Amniotic stem cell (primary cell): ENCODE measurements at regions not wholly inside any gene's neighbourhood (a gene's known extent, or its start where the extent isn't known, plus 50 kb on each side); places are given as distances from the start of the nearest gene placed in this dataset.

Source experiments
- DNase-seq: peaks from one replicate; lab custom pipeline; 2025; lab: John Stamatoyannopoulos, UW

DNA sequence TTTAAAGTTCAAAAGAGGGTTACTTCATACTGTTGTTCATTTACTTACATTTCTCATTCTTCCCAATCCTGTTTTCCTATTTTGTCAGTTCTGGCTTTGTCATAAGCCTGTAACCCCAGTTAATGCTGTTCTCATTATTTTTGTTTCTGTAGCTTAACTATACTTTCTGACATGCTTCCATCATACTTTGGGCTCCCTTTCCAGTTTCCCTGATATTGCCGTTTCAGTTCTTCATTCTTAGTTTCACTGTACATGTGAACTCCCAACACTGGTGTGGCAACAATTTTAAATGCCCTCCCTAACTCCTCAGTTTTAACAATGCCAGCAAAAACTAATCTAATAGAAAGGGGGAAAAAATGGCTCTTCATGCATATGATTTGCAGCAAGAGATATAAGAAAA, 456.7 kb downstream of the LMO4 start:
- no peak for DNase-seq

DNA sequence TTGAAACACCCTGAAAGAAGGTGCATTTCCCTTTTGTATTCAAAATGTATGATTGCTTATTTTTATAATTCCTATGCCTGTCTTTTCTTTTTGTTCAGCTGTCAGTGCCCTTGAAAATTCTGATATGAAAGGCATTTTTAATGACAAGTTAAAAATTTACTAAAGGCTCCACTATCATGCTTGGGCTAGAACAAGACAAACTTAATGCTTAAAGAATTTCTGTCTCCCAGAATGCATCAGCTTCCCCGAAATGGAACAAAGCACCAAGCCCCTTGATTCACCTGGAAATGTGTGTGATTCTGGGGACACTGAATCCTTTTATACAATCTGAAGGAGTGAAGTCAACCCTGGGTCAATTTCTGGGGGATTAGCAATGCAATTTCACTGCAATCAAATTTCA, 457.5 kb downstream of the LMO4 start:
- no peak for DNase-seq

DNA sequence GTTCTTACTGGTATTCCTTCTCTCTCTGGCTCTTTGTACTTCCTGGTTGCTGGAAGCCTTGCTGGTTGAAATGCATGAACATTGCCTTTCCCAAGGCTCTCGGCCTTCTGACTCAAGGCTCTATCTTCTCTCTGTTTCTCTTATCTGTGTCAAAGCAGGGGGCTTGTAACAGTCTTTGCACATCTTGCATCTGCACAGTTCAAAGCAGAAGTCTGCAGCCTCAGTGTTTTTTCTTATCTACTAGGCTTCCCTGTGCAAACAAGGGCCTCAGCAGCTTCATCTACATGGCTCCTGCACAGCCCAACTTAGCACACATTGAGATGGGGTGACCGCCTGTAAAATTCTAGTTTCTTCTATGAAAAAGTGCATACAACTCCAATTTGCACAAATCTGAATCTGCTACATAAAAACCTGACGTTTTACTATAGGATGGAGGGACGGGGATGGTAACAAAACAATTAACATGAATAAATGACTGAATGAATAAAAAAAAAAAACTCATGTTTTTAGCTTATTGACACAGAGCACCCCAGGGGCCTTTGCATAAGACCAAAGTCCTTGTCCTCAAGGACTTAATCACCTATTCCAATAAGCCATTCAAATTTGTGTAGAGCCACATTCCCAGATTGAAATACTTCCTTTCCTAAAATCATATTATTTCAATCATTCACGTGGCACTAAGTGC, 458.3 kb downstream of the LMO4 start:
- no peak for DNase-seq

DNA sequence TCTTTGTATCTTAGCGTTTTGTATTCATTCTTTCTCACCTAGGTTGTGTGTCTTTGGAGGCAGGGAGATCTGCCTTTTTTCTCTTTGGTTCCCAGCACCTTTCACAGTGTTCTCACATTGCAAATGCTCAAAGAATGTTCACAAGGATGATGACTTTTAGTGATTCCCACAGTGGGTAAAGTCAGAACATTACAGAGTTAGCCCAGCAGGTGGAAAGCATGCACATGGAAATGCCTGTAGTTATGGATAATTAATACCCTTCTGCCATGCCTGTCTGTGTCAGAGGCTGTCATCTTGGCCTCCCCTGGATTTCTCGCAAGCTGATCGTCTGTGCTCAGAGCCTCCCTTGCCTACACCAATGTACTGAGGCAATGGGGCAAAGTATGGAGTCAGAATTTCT, 458.9 kb downstream of the LMO4 start:
- no peak for DNase-seq

DNA sequence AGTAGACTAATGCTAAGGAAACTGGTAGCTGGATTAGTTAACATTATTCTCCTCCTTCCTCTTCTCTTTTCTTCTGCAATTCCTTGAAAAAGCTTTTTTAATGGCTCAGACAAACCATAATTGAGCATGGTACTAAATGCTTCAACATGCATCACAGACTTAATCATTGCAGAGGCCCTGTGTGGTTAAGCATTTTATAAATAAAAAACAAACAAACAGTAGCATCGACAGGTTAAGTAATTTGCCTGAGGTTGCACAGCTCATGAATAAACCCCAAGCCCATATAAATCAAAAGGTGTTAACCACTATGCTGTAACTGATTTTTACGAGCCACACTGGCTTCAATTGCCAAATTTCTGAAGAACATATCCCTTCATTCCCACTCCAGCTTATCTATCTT, 462.1 kb downstream of the LMO4 start:
- no peak for DNase-seq

DNA sequence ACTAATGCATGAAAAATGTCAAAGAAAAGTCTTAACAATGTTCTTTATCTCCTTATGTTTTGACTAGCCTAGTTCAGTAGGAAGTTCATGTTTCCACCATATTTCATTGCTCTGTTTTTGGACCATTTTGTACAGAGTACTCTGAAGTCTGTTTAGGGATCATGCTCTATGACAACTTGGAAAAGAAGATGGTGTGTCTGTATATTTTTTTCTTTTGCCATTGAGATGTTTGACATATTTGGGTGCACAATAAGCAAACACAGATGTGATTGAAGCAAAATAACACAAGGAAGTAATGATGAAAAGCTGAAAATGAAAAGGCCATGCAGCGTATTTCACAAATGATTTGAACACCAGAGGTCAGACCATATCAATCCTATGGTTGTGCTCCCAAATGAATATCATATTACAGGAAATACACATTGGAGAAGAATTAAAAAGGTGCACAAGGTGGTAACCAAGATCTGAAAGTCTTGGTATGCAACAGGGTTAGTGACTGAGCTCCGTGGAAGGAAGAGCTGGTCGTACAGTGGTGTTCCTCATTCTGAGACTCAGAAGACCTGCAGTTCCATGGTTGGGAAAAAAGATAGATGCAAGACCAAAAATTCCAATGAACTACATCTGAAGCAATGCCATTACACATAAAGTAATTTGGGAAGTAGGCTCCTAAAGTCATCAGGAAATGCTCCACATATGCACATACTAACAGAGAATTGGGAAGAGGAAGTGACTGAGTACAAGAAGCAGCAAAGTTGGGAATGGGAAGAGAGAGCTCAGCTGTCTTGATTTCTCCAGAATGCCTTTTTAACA, 463.5 kb downstream of the LMO4 start:
- DNase-seq = no peak

DNA sequence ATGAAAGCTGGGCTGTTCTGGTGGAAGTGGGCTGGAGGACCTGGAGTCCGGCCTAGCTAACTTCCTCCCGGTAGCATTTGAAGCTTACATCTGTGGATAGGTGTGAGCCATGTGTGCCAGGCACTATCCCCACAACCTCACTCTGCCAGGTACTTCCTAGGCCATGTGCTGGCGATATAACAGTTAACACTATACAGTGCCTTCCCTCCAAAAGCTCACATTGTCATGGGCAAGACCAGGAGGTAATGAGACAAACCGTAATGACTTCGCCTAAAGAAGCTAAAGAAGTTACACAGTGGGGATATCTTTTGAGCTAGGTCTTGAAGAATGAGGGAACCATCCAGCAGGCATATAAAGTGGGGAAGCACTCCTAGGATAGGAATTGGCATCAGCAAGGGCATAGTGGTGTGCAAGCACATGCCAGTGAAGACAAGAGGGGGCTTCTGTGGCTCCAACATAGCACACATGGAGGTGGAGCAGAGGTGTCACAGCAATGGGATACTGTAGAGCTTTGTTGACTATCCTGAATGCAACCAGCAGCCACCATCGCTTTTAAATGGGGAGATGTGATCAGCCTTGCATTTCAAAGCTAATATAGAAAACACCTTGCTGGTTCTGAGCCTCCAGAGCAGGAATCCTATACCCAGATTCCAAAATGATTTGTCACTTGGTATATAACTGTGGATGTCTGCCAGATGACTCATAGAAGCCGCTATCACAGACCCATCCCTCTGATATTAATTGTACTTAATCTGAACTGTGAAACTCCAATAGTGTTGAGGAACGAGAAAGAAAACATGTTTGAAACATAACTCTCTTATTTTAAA, 466.3 kb downstream of the LMO4 start:
- DNase-seq = no peak

DNA sequence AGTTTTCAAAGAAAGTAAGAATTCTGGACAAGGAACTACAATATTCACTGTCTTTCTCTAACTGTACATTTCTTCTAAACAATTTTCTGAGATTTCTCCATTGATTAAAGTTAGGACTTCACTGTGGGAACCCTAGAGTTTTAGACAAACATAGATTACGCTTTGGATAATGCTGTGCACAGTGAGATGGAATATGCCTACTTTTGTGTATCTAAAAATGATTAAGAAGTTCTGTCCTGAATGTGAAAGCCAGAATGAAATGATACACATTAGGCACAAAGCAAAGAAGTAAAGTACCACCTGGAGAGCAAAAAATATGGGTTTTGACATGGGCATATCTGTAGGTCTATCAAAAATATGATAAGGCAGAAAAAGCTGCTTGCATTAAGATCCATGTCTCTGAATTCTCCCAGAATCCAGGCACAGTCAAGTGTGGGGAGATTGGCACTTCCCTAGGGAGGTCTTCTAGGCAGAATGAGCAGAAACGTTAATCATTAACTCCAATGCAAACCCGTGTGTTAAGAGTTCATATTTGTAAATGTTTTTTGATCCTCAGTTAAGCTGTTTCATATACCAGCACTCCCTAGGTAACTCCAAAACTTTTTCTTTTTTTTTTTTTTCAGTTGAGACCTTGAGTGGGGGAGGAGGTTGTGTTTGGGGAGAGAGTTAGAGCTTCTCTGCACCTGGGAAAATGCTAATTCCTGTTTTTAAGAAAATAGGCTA, 467.1 kb downstream of the LMO4 start:
- DNase-seq = no peak

DNA sequence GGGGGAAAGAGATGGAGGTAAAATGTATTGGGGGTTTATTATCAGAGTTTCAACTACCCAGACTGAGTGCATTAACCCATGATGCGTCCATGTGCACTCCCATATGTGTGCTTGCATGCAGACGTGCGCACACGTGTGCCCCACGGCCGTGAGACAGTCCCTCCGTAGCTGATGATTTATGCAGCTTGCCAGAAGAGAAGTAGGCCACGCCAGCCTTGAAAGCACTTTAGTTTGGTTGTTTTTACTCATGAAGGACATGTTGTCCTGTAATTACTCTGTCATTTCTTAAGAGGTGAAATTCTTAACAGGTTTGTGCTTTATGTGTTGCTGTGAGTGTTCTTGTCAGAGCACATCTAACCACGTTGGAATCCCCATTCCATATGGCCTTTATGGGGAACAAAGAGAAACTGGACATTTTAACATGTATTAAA, 467.8 kb downstream of the LMO4 start:
- no peak for DNase-seq

DNA sequence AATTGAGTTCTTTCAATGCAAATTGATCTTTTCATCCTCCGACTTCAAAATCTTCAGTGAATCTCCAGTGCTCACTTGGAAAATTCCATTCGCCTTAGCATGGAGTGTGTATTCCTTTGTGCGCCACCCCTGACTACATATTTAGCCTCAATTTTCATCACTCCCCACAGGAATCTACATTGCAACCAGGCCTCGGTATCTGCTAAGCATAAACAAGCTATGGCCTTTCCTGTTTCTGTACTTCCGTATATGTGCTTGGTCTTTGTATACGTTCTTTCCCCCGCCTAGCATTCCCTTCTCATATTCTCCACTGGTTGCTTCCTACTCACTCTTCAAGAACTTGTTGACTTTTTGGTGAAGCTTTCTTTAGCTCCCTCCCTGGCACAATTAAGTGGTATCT, 470.8 kb downstream of the LMO4 start:
- no peak for DNase-seq

DNA sequence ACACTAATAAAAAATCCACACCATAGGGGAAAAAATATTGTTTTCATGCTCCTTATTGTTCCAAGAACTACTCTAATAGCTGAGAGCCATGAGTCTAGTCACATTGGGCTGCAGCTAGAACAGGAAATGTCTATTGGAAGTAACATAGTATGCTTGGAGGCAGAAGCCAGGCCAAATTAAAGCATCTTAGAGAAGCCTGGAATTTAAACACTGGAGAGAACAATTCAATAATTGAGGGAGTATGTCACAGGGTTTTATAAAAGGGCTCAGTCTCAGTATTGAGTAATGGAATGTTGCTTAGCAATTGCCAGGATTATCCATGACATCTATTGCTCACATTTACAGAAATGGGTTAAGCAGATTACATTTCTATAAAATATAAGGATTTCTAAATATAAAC, 471.3 kb downstream of the LMO4 start:
- DNase-seq = no peak

DNA sequence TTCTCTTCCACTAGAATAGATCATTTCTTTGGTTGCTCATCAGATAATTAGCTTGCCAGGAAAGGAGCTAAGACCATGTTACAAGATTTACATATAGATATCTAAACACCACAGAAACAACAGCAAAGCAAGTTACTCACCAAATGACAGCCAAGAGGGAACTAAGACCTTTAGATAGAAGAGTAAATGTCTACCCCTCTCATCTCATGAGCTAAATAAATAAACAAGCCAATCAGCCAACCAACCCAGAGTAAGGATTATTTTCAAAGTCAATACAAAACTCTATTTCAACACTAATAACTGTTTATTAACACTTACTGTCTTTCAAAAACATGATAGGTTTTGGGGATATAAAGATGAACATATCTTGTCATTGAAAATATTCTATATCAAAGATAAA, 474.7 kb downstream of the LMO4 start:
- DNase-seq = no peak

DNA sequence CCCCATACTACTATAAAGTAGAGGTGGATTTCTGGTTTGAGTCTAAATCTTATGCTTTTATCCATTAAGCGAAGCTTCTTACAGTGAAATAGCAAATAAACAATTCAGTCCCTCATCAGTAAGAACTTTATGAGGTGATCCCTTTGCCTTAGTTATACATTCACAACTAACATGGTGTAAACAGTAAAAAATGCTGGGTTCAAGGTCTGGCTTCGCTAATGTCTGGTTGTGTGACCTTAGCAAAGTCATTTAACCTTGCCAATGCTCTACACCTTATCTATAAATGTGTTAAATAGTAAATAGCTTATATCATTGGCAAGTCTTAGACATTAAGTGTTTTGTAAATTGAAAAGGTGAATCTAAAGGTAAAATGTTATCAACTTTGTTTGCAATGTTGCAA, 475.4 kb downstream of the LMO4 start:
- no peak for DNase-seq

DNA sequence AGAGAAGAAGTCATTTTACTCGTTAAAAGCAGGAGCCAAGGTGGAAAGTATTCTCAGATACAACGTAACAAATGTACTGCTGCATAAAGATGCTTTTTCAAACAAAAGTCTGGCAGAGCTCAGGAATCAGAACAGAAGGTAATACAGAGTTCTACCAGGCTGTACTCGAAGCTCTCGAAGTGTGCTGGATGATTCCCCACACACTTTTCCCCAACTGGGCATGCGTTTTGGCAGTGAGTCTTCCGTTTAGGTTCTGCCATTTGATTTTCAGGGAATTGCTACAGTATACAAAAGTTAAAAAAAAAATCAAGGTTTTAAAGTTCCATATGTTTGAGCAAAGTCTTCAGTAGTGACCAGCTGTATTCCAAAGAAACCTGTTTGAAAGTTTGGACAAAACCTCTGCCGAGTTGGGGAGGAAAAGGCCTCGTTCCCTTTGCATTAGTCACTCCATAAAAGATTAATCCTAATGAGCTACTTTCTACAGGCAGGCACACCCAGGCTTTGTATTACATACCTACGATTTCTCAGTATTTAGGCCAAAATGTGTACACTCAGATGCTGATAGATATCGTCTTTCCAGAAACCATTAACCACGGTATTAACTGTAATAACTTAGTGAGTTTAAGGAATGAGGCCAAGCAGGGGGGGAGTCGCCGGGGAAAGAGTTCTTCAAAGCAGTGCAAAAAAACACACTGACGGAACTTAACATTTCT, 477.1 kb downstream of the LMO4 start:
- DNase-seq = no peak

DNA sequence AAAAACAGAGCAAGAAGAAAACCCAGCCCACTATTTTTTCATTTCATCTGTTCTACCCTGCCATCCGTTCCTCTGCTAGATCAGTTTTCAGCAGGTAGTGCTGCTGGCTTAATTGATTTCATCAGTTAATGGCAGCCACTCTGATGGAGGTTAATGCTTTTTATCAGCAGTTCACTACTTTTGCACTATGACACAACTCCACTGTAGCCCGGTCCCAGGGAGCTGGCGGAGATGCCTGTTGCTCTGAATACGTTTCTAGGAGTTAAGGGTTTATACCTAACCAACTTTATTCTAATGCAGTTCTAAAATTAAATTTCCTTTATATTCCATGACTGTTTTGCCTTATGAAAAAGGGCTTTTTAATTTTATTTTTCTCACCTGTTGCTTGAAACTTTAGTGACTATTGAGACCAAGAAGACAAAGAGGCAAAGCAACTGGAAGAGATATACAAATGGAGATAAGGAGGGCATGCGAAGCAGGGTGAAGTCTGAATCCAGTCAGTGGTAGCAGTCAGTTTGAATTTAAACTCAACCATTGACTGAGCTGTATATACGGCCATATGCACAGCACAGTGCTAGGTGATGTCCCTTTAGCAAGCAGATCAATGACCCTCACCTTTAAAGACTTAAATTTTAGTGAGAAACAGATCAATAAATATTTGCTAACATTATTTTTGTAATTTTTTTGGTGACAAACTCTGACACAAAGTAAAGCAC, 477.9 kb downstream of the LMO4 start:
- DNase-seq = no peak

DNA sequence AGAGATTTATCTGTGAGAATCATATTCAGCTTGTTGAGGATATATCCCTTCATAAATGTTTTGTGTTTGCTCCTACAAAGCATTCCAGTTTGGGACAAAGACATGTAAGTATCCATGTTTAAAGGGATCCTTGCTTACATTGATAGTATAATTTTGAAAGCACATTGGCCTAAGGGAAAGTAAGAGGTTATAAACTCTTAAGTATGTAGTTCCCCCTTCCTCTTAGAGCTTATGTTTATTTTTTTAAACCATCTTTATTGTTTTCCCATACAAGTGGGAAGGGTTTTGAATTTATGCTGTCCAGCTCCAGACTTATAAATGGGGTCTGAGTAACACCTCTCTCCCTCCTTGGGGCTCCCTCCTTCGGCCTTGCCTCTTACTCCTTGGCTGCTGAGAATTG, 481.5 kb downstream of the LMO4 start:
- no peak for DNase-seq

DNA sequence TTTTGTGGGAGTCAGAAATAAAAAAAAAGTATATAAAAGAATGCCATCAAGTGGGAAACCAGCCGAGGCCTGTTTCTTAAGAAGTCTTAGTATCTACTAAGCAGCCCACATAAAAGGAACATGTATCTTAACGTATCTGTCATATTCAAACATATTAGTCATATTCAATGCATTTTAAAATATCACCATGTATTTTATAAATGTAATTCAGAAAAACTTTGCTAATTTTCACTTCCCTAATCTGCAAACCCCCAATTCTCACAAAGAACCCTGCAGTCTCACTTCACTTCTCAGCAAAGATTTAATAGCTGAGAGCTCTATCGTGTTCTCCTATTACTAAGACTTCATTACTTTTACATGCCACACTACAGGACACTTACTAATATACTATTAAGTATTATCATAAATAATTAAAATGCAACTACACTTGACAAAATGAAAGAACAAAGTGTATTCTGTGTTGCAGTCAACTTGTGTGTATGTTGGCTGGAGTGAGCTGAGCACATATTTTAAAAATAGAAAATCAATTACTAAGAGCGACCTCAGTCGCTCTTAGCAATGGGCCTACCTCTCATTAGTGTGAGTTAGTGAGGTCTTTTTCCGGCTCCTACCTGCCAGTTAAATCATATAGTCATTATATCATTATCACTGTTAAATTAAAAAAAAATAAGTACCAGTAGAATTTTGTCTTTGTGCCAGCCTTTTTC, 484.3 kb downstream of the LMO4 start:
- no peak for DNase-seq

DNA sequence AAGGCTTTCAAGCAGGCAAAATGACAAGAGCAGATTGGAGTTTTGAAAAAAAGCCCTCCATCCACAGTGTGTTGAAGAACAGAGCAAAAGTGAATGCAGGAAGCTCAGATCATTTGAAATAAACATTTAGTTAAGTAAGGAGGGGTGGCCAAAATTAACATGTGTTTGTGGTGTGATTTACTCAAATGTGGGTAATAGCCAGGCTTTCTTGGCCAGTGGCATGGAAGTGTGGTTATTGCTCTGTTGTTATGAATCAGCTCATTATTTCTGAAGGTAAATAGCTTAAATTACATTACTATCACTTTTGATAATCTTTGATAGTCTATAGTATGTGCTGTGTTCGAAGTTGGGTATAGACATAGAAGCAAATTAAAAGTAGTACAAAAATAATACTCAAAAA, 485.9 kb downstream of the LMO4 start:
- DNase-seq = no peak

DNA sequence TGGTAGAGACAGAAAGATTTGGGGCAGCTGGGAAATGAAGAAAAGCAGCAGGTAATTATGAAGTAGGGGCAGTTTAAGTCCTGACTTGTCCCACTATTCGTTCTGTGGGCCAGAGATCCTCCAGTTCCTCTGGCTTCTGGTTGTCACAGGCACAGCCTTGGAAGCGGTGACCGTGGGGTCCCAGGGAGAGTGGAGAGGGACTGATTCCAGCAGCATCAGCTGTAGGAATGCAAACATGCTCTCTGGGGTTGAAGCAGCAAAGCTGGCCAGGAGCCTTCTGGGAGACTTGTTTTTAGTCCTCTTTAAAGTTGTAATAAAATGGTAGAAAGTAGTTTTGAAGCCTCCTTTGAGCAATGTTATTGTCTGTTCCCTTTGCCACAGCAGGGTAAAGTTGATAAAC, 488.0 kb downstream of the LMO4 start:
- DNase-seq = no peak

DNA sequence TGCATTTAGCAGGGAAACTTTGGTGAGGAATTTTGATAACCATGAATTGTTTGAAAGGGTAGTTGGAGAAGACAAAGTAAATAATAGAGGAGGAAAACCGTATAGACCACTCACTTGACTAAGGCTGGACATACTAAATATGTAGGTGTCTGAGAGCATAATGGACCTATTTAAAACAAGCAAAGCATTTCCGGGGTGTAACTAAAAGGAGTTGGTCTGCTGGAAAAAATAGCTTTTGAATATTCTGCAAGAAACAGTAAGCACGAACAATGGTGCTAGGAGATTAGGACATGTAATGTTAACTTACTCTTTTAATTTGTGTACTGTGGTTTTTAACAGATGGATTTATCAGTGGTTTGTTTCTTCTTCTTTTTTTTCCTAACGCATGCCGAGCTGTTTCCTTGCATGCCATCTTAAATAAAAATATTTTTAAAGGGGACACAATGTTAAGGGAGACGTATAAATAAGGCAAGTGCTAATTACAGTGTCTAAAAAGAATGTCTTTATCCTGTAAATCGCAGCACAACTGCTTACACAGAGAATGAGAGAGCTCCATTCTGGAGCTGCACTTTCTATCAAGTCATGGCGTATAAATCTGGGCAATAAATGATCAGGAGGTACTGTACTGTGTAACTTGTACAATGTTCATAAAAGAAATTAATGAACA, 492.1 kb downstream of the LMO4 start:
- no peak for DNase-seq
